NCI-H345 treated with DMSO at 0.1 percent for 48 hours (cell line): ENCODE measurements at regions not wholly inside any gene's neighbourhood (a gene's known extent, or its start where the extent isn't known, plus 50 kb on each side); places are given as distances from the start of the nearest gene placed in this dataset.

ENCODE experiments used
- DNase-seq: peaks from one replicate; lab custom pipeline; 2025; ENCODE audit not compliant: unreplicated experiment; lab: John Stamatoyannopoulos, UW

DNA sequence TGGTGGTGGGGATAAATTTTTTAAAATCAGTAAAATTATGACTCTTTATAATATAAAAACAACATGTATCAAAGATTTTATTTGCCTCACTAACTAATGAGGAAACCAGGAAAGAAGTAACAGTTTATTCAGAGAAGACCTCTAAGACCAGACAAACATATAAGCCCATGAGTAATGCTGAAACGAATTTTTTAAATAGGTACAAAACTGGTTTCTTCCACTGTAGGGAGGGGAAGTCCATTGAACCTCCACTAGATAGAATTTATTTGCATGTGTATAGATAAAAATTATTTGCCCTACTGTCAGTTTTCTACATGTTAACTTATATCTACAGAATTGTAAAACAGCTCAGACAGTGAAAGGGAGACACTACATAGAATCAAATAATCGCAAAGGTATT, 86.8 kb downstream of the ZC3H11B start:
- no peak for DNase-seq

DNA sequence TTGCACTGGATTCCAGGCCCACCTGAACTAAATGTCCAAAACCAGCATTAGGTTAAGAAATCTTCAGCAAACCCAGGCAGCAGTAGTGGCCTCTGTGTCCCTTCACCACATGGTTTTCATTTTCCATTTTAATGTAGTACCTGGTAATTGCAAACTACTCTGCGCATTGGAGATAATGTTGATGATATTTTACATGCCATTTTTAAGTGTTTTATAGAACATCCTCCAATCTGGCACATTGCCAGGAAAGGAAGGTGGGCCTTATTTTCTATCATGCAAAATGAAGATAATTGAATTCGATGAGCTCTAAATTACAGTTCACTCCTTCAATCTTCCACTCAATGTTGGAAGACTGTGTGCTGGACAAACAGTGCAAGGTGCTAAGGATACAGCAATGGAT, 89.5 kb downstream of the ZC3H11B start:
- DNase-seq, result no peak

DNA sequence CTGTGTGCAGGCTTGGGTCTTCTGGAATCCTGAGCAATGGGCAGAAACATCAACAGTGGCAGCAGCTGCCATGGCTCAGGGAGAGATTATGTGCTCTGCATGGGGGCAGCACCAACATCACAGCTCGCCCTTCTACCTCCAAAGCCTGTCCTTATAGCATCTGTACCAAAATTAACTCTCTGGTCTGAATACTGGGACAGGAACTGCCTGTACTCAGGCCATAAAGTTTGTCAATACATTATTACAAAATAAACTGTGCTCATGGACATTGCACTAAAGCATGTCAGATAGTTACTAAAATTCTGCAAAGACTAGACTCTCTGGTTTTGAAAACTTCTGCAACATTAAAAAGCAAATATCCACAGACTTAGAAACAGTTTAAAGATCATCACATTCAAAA, 91.6 kb downstream of the ZC3H11B start:
- DNase-seq, result no peak

DNA sequence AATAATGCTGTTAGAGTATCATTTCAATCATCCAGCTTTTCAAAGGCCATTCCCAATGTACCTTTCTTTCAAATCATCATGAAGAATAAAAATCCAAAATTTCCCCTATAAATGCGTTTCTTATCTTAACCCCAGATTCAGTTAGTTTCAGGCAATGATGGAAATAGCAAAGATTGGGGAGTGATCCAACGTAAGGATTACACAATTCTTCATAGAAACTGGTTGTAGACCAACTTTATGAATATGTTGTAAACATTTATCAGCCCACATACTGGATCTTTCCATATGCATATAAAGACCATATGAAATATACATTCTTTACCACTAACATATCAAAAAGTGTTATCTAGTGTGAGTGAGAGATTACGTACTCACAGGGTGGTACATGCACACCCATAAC, 92.7 kb downstream of the ZC3H11B start:
- DNase-seq, result no peak

DNA sequence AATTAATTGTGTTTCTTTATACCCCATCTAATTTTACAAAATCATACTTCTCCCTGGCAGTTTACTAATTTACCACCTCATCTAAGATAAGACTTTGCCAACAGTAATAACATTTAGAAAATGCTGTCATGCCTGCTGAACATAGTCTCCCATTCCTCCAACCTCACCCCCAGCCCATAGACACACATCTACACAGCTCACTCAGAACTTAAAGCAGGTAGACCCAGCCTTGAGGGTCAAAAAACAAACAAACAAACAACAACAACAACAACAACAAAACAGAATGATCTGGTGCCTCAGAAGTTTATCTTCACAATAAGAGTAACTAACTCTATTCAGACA, 94.0 kb downstream of the ZC3H11B start:
- no peak for DNase-seq

DNA sequence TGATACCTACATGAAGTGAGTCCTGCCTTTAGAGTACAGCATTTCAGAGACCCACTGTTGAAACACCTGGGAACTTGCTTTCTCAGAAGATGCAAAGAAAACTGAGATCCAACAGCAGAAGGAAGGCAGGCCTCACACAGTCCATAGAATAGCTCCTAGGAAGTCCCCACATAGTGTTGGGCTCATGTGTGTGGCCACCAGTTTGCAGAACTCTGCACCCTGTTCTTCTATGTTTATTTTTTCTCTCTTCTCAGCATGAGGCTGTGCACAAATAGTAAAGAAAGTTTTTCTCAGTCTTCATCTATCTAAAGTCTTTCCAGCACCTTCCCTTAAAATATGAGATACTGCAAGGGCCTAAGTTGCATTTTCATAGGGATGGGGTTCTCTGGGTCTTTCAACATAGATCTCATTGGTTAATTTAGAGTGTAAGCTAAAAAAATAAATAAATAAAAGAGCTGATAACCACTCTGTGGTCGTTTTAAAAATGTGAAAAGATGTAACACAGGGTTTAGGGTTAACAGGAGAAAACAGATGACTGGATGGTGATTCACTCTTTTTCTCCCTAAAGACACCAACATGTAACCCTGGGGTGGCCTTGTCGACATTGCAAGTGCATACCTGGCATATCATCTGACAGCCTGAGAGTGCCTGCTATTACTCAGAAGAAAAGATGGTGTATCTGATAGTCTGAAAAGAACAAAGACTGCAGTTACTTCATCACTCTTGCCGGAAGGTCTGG, 94.6 kb downstream of the ZC3H11B start:
- no peak for DNase-seq

DNA sequence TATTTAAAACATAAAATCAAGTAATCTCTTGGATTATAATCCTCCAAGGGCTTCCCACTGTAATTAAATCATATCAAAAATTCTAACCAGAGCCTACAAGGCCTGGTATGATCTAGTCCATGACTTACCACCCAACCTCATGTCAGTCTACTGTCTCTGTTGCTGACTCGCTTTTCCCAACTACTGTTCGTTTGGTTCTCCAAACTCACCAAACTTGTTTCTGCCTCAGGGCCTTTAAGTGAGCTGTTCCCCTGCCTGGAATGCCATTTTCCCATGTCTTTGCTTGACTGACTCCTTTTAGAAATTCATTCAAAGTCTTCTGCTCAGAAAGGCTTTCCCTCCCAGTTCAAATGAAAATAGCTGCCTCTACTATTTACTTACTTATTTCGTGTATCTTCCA, 95.9 kb downstream of the ZC3H11B start:
- DNase-seq, result no peak

DNA sequence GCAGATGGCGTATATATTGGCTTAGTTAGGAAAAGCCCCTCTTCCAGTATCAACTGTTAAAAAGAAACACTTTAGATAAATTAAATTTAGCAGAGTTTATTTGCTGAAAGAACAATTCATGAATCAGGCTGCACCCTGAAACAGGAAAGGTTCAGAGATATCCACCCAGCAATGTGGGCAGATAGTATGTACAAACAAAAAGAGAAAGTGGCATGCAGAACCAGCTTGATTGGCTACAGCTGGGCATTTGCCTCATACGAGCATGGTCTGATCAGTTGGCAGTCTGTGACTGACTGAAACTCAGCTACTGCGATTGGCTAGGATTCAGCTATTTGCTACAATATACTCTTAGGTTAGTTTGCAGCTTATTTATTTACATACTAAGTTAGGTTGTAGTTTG, 98.2 kb downstream of the ZC3H11B start:
- no peak for DNase-seq

DNA sequence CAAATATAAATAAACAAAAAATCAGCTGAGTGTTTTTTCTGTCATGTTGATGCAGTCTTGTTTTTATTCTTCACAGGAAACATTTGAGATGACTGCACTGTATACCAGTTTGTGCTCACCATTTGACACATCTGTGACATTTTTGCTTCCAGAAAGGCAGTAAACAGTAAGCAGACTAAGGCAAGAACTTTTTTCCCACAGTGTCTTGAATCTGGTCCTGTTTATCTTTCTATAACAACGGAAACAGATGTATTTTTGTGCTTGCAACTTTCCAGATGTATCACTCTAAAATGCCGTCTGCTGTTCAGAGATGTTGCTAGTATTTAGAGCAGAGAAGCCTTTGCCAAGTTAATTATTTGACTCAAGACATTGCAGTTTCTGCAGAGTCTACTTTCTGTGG, 105.5 kb downstream of the ZC3H11B start:
- DNase-seq, result no peak

DNA sequence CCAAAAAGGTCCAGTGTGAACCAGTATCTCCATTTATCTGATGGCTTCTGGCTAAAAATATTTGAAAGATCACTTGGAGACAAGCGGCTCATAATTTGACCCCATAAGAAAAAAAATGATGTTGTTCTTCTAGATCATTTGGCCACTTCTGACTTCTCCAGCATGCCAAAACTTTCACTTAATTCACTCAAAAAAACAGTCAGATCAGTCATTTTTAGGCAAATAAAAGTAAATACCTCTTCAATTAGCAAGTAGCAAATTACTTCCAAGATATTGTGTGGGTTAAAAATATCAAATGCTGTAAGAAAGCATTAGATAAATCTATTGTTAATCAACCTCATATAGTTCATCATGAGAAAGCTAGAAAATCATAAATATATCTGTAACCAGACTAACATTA, 106.0 kb downstream of the ZC3H11B start:
- DNase-seq, result no peak

DNA sequence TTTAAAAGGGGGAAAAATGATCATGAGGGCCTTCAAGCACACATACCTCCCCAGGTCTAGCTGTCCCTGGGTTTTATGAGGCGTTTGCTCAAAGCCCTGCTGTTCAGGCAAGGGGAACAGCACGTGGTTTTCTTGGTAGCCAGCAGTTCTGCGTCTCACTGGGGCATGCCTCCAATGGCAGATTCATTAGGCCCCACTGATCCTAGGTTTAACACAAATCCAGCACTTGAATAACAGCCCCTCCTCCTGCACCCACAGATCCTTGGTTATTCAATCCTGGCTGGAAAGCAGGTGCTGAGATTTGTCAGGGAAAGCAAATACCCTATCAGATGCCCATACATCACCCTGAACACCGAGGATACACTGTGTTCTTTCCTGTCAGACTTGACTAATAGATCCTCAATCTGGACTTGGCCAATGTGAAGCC, 106.4 kb downstream of the ZC3H11B start:
- no peak for DNase-seq

DNA sequence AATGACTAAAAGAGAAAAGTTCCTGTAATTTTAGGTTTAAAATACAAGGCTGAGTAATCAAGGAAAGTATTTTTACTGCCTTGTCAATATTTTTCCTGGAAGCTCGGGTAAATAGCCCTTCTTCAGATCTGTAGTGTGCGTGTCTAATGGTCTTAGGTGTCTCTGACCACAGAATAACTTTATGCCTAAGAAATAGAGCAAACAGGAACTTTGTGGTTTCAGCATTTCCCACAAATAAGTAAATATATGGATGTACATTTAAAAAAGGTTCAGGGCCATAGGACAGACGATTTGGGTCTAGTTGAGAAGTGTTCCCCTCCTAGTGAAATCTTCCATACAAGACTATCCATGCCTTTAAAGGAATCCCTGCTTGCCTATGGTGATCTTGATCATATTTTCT, 107.0 kb downstream of the ZC3H11B start:
- DNase-seq, result no peak

DNA sequence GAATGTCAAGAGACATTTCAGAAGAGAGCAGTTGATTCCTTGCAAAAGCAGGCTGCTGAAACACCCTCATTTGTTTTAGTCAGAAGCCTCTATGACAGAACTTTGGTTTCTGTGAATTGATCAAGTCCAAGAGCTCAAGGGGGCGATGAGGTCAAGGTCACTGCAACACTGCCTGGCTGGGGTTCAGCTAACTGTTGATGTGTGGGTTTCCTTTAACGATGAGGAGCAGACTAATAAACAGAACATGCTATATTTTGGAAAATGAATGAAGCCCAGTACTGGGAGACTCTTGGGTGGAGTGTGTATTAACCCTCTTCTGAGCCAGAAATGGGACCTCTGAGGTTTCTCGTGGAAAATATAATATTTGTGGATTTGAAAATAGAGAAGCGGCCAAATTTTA, 109.3 kb downstream of the ZC3H11B start:
- DNase-seq, result no peak

DNA sequence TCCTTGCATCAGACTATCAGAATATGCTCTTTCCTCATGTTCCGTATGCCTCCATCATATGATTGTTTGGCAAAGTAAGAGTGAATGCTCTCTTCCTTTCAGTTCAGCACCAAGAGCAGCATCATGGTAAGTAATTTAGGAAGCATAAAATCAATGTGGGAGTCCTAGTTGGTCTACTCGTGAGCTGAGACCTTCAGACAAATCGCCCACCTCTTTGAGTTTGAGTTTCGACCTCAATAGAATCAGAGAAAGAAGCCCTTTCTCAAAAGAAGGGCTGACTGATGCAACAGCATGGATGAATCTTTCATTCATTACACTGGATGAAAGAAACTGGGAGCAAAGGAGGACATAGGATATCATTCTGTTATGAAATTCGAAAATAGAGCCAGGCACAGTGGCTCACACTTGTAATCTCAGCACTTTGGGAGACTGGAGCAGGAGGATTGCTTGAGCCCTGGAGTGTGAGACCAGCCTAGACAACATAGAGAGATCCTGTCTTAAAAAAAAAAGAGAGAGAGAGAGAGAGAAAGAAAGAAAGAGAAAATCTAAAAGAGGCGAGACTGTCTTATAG, 112.5 kb downstream of the ZC3H11B start:
- DNase-seq, result no peak

DNA sequence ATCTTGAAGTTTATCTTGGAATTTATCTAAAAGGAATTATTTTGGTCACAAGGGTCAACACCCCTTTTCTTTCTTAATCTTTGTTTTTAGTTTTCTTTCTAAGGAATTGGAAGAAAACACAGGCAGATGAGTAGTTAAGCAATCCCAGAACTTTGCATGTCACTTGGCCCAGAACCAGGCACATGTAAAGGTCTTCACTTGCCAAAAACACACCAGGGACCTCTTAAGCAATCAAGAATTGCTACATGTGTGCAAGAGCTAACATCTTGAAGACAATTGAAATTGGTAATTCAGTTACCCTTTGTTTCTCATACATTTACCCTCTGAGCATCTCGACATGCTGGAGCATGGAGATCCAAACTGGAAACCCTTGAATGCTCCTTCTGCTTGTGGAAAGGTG, 114.2 kb downstream of the ZC3H11B start:
- no peak for DNase-seq

DNA sequence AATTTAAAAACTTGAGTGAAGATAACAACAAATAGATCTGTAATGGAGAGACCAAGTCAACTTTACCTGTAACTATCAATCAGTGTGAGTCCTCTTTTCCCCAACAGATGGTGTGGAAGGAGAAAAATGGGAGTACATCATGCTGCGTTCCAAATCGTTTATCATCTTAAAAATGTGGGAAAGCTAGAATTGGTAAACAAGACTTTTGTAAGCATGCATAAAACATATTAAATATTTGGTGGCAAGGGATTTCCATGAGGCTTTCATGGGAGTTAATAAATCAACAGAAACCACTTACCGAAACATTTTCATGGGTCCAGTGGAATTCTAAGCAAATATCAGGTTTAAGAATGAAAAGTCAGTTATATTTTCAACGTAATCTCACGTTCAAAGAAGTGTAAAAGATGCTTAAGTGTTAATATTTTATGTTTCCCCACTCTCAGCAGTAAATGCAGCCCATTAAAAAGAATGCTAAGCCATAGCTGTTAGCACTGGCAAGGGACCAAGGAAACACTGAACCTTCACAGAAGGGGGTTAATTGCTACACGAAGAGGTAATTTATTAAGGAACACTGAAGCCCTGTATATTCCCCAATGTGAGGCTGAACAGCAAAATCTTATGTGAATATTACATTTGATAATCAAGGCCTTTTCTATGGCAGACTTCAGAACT, 117.0 kb downstream of the ZC3H11B start:
- no peak for DNase-seq

DNA sequence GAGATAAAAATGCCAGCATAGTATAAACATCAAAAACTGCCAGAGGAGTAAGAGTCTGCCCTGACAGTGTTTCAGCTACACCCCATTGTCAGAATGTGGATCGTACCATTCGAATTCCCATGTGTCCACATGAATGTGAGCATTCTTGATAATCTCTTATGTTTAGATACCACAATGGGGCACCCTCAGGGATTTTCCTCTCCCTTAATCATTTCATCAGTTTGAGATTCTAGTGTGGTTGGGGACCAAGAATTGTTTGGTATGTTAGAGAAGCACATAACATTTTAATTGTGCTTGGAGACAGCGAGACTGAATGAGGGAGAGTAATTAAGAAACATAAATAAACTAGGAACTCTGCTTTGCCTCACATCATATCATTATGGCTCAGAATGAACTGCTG, 120.2 kb downstream of the ZC3H11B start:
- DNase-seq, result no peak

DNA sequence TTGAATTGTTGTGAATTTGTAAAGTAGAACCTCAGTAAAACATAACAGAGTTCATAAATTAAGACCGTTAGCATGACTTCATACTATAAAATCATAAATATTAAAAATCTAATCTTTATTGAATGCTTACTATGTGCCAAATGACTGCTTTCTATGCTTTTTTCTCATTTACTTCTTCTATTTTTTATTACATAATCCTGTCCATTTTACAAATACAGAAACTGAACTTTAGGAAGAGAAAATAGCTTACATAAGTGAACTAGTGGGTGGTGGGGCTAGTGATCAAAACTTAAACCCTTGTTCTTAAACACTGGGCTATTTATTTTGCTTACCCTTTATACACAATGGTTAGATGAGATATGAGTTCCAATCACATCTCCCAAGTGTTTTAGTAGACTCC, 122.3 kb downstream of the ZC3H11B start:
- DNase-seq, result no peak

DNA sequence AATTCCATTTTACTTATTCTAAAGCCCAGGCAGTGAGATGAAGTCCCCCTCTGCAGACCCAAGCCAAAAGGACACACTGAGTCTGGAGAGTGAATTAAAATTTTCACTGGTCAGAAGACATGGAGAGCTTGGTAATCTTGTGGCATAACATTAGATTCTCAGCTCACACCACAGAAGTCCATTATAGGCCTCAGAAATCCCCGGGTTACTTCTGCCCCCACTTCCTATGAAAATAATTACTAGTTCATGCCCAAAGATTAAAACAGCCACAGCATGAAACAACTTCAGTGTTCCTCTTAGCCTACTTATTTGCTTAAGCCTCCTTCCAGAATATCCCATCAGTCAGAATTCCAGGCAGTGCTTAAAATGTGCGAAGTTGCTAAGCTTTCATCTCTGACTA, 123.3 kb downstream of the ZC3H11B start:
- DNase-seq, result no peak

DNA sequence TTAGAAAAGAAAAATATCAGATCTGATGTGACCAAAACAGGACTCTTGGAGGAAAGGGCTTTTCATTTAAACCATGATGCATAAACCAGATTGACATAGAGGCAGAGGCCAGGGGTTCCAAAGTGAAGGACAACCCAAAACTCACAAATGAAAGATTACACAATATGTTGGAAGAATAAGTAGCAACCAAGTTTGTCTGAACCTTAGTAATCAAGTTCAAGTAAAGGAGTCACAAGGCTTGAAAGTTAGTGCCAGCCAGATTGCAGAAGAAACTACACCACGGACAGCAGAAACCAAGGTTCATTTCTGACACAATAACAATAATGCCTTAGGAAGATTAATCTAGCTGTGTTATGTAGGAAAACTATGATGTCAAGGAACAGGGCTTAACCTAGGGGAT, 124.6 kb downstream of the ZC3H11B start:
- DNase-seq, result no peak

DNA sequence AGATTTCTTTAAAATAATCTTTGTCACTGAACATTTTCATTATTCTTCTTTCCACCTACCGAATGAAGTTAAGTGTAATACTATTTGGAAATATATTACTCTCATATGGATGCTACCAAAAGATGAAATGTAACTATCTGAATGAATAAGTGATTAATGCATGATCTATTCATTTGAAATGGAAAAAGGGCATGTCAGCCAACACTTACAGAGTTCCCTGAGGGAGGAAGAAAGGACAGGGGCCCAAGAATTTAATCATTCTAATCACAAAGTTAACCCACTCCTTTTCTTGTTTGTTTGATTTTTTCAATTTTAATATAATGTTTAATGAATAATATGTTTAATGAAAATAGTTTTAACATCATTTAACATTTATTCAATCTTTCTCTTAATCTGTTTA, 129.4 kb downstream of the ZC3H11B start:
- DNase-seq, result no peak

DNA sequence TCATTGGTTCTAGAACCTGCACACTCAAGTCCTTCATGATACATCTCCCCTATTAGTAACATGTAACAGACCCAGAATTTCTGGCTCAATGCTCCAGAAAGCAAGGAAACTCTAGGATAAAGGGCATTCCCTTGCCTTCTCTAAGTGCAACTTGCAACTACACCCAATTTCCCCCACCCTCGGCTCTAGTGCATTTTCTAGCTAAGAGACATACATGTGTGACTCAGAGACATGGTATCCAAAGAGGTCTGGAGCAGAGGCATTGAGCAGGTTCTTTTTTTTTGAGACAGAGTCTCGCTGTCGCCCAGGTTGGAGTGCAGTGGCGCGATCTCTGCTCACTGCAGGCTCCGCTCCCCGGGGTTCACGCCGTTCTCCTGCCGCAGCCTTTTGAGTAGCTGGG, 132.9 kb downstream of the ZC3H11B start:
- DNase-seq, result no peak

DNA sequence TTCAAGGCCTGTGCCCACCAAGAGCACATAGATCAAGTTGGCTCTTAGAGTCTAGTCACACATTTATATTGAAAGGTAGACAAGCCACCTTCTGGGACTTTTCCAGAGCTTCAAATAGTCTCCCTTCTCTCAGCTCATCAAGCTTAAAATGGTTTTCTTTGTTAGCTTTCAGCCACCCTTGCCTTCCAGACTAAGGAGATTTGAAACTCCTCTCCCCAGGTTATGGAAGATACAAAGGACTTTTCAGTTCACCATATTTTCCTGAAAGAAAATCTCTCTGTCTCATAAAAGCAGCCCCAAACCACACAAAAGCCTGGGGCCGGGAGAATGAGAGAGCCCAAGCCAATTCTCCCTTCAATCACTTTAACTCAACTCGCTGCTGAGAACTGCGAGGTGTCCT, 134.1 kb downstream of the ZC3H11B start:
- no peak for DNase-seq
